ENCODE measurements at regions not wholly inside any gene's neighbourhood (a gene's known extent, or its start where the extent isn't known, plus 50 kb on each side); places are given as distances from the start of the nearest gene placed in this dataset.

DNA sequence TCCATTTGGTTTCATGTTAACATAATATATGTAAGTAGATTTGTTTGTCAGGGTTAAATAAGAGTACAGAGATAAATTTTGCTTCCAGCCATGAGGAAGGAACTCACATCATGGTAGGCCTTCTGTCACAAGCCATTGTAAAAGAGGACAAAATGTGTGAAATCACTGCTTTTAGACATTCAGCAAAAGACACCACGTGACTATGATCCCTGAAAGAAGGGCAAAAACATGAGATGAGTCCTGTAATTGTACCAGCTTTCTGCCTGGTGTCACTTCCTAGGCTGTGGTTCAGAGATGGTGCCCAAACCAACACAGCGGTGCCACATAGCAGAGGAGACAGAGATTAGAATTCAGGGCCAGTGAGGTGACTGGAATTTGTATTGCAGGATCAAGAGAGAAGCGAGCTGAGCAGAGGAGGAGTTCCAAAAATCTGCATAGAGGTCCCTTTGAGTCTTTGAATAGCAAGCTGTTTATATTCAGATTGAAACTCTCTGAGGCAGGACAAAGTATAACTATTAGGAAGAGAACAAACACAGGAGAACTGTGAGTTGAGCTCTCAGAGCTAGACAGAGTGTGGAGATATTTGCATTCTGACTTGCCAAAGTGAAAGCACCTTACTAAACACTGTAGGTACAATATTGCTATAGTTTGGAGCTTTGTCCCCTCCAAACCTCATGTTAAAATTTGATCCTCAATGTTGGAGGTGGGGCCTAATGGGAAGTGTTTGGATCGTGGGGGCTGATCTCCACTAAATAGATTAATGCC, 52.6 kb upstream of the PDE7B start:
- DNase-seq (ENCODE audit: low read depth in 3 of 3): no peak
